GM23338 (cell line): ENCODE measurements at regions not wholly inside any gene's neighbourhood (a gene's known extent, or its start where the extent isn't known, plus 50 kb on each side); places are given as distances from the start of the nearest gene placed in this dataset.

Experiments used
- ATAC-seq: fragments of 200-7000 bp; cut with Tn5 transposase; 3 replicates; pipeline ENCODE4 v1.9.1; 2020
- DNase-seq: peaks from one replicate; pipeline ENCODE4 v3.0.0-alpha.2; 2015; ENCODE audit warnings: low spot score
- H2AFZ ChIP-seq: fragments of 200-600 bp; sonication (generic); 2 replicates; pipeline ENCODE4 v1.8.0; 2016; ENCODE audit warnings: antibody characterized with exemption, mild to moderate bottlenecking, moderate library complexity
- H3F3A ChIP-seq: fragments of 200-600 bp; sonication (generic); replicated peaks from 2 replicates; pipeline ENCODE4 v1.8.0; 2017; ENCODE audit warnings: antibody characterized with exemption, mixed run types, low read depth
- H3K27ac ChIP-seq: fragments of 200-600 bp; sonication (generic); 2 replicates; pipeline ENCODE4 v1.6.1; 2016; ENCODE audit warnings: low read depth
- H3K27me3 ChIP-seq: fragments of 200-600 bp; sonication (generic); 2 replicates; pipeline ENCODE4 v1.8.0; 2016; ENCODE audit warnings: mild to moderate bottlenecking, mixed run types, moderate library complexity; ENCODE audit not compliant: insufficient read depth
- H3K36me3 ChIP-seq: fragments of 200-600 bp; sonication (generic); 2 replicates; pipeline ENCODE4 v1.8.0; 2016; ENCODE audit warnings: mild to moderate bottlenecking; ENCODE audit not compliant: insufficient read depth
- H3K4me1 ChIP-seq: fragments of 200-600 bp; sonication (generic); 2 replicates; pipeline ENCODE4 v1.8.0; 2016; ENCODE audit warnings: mild to moderate bottlenecking, moderate library complexity; ENCODE audit not compliant: insufficient read depth
- H3K4me2 ChIP-seq: fragments of 200-600 bp; sonication (generic); 2 replicates; pipeline ENCODE4 v1.7.1; 2017; ENCODE audit warnings: mixed run types
- H3K4me3 ChIP-seq: fragments of 200-600 bp; sonication (generic); 2 replicates; pipeline ENCODE4 v1.6.1; 2016; ENCODE audit warnings: mixed run types
- H3K79me2 ChIP-seq: fragments of 200-600 bp; sonication (generic); replicated peaks from 2 replicates; pipeline ENCODE4 v1.8.0; 2017; ENCODE audit warnings: mild to moderate bottlenecking; ENCODE audit not compliant: insufficient read depth
- H3K9me2 ChIP-seq: fragments of 200-600 bp; sonication (generic); 2 replicates; pipeline ENCODE4 v1.8.0; 2017; ENCODE audit not compliant: insufficient read depth
- H4K20me1 ChIP-seq: fragments of 200-600 bp; sonication (generic); replicated peaks from 2 replicates; pipeline ENCODE4 v1.8.0; 2017; ENCODE audit warnings: mild to moderate bottlenecking; ENCODE audit not compliant: insufficient read depth
- H3K27ac Mint-ChIP-seq: 2 replicates; pipeline ENCODE4 v1.8.0; 2020; ENCODE audit warnings: inconsistent platforms, mild to moderate bottlenecking, moderate library complexity, mixed read lengths
- H3K27me3 Mint-ChIP-seq: 3 replicates; pipeline ENCODE4 v1.8.0; 2022; ENCODE audit warnings: low read depth, mild to moderate bottlenecking, moderate library complexity, mixed read lengths, inconsistent platforms; ENCODE audit not compliant: insufficient read depth, poor library complexity
- H3K36me3 Mint-ChIP-seq: 3 replicates; pipeline ENCODE4 v1.8.0; 2021; ENCODE audit warnings: low read depth, mild to moderate bottlenecking, inconsistent platforms, moderate library complexity, mixed read lengths
- H3K4me1 Mint-ChIP-seq: 3 replicates; pipeline ENCODE4 v1.8.0; 2020; ENCODE audit warnings: mild to moderate bottlenecking, inconsistent platforms, mixed read lengths
- H3K4me3 Mint-ChIP-seq: 3 replicates; pipeline ENCODE4 v1.8.0; 2021; ENCODE audit warnings: moderate library complexity, mild to moderate bottlenecking, inconsistent platforms, mixed read lengths
- H3K9me3 Mint-ChIP-seq: 3 replicates; pipeline ENCODE4 v1.8.0; 2020; ENCODE audit warnings: moderate library complexity, mild to moderate bottlenecking, inconsistent platforms, mixed read lengths
- EZH2 ChIP-seq: fragments of 200-600 bp; sonication (generic); IDR thresholded peaks from one replicate; pipeline ENCODE4 v1.8.0; 2017; ENCODE audit warnings: antibody characterized with exemption, mild to moderate bottlenecking, low read depth; ENCODE audit not compliant: unreplicated experiment
- NANOG ChIP-seq: IDR thresholded peaks from 2 replicates; pipeline ENCODE4 v1.6.1; 2016; ENCODE audit warnings: antibody characterized with exemption, borderline replicate concordance
- POLR2AphosphoS5 ChIP-seq: IDR thresholded peaks from 2 replicates; pipeline ENCODE4 v1.6.1; 2016; ENCODE audit warnings: antibody characterized with exemption, low read depth
- STAT1 ChIP-seq: IDR thresholded peaks from one replicate; pipeline ENCODE4 v1.6.1; 2016; ENCODE audit warnings: antibody characterized with exemption; ENCODE audit not compliant: unreplicated experiment
- ZNF462 ChIP-seq: fragments of 250-450 bp; sonication (Bioruptor Pico); IDR thresholded peaks from 2 replicates; pipeline ENCODE4 v1.5.0; 2020; ENCODE audit warnings: mild to moderate bottlenecking, moderate library complexity

- TF ChIP-seq EZH2: no peak
- no peak for TF ChIP-seq POLR2AphosphoS5
Observed at GRCh38 chr2:116133381-116133942, 1681.0 kb upstream of the DDX18 start (continued).

GRCh38 chr2:116141891-116142474 is 1672.5 kb upstream of the DDX18 start:
- H3K79me2 ChIP-seq: no peaks in the 10 kb centered on the region
- H3K4me3 ChIP-seq: no peak overlapping the region
- no peaks in the 10 kb centered on the region for H3F3A ChIP-seq
- H3K4me2 ChIP-seq: peak overlapping the region; percentile 30; the same call in 1 of the 2 replicates
- H3K27ac Mint-ChIP-seq: no peak overlapping the region
- peaks cover 100% of the 10 kb centered on the region for H3K27me3 ChIP-seq
- no peak overlapping the region for H3K27ac ChIP-seq
- H3K4me1 ChIP-seq: peaks cover 10% of the 10 kb centered on the region
- no peak overlapping the region for H3K4me3 Mint-ChIP-seq
- H3K36me3 ChIP-seq: no peaks in the 10 kb centered on the region
- H3K9me2 ChIP-seq: no peaks in the 10 kb centered on the region
- H4K20me1 ChIP-seq: peaks cover 20% of the 10 kb centered on the region
- H3K9me3 Mint-ChIP-seq: no peaks in the 10 kb centered on the region
- no peak overlapping the region for H2AFZ ChIP-seq
- H3K36me3 Mint-ChIP-seq: no peaks in the 10 kb centered on the region
- ATAC-seq: no peak
- DNase-seq: no peak
- H3K27me3 Mint-ChIP-seq: peaks cover 91% of the 10 kb centered on the region
- TF ChIP-seq NANOG (no peak), STAT1 (no peak), ZNF462 (CRISPR knock-in tag) (no peak), EZH2 (no peak)
- peaks cover 21% of the 10 kb centered on the region for H3K4me1 Mint-ChIP-seq
